ENCODE measurements at regions not wholly inside any gene's neighbourhood (a gene's known extent, or its start where the extent isn't known, plus 50 kb on each side); places are given as distances from the start of the nearest gene placed in this dataset.

DNA sequence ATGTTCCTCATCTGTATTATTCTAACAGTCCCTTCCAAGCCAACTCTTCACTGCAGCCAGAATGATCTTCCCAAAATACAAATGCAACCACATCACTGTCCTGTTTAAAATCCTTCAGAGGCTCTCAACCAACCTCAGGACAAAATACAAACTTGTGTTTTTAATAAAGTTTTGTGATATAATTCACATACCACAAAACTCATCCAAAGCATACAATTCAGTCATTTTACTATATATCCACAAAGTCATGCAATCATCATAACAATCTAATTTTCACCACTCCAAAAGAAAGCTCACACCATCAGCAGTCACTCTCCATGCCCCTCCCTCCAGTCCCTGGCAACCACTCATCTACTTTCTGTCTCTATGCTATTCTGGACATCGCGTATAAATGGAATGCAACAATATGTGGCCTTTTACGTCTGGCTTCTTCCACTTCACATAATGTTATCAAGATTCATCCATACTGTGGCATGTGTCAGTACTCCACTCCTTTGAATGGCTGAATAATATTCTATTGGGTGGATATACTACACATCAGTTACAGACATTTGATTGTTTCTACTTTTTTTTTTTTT lies 81.7 kb upstream of the DOCK9 start:
- Mint-ChIP-seq H3K4me3 (no peak overlapping the region), H3K36me3 (peaks cover 8% of the 10 kb centered on the region), H3K4me1 (peaks cover 14% of the 10 kb centered on the region), H3K27ac (no peak overlapping the region), H3K9me3 (no peaks in the 10 kb centered on the region), H3K27me3 (peaks cover 2% of the 10 kb centered on the region)
- ATAC-seq (ENCODE audit: low read depth) (no peak), DNase-seq (ENCODE audit: low spot score in 2 of 2) (no peak)

- Mint-ChIP-seq H3K4me1 (peaks cover 19% of the 10 kb centered on the region), H3K4me3 (no peak overlapping the region), H3K27ac (no peak overlapping the region), H3K36me3 (peaks cover 12% of the 10 kb centered on the region), H3K27me3 (no peaks in the 10 kb centered on the region), H3K9me3 (no peaks in the 10 kb centered on the region)
- ATAC-seq (ENCODE audit: low read depth) (no peak), DNase-seq (ENCODE audit: low spot score in 2 of 2) (no peak)
Measured at GRCh38 chr13:99061411-99061810, 83.5 kb upstream of the DOCK9 start.

GRCh38 chr13:99062593-99062992 lies 84.7 kb upstream of the DOCK9 start:
- Mint-ChIP-seq H3K4me3 (no peak overlapping the region), H3K4me1 (peaks cover 26% of the 10 kb centered on the region), H3K36me3 (peaks cover 12% of the 10 kb centered on the region), H3K9me3 (no peaks in the 10 kb centered on the region), H3K27me3 (no peaks in the 10 kb centered on the region), H3K27ac (no peak overlapping the region)
- ATAC-seq (ENCODE audit: low read depth) = no peak
- no peak for DNase-seq (ENCODE audit: low spot score in 2 of 2)

DNA sequence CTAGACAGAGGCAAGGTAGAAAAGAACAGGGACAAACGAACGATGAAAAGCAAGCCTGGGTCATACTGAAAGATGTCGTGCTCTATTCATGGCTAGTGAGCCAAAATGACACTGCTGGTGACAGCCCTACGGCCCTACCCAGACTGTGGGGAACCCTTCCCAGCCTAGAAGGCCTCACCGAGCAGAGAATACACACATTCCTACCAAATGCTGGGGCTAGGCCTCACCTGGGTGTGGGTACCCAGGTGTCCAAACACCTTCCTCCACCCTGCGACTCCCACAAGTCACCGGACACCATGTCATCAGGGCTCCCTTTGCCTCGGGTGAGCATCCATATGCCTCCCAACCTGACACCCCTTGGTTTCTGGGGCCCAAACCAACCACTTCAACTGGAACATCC lies 85.3 kb upstream of the DOCK9 start:
- no peak for DNase-seq (ENCODE audit: low spot score in 2 of 2)
- no peak overlapping the region for H3K27ac Mint-ChIP-seq
- peaks cover 14% of the 10 kb centered on the region for H3K36me3 Mint-ChIP-seq
- no peaks in the 10 kb centered on the region for H3K27me3 Mint-ChIP-seq
- H3K9me3 Mint-ChIP-seq = no peaks in the 10 kb centered on the region
- ATAC-seq (ENCODE audit: low read depth) = no peak
- H3K4me3 Mint-ChIP-seq = no peak overlapping the region
- H3K4me1 Mint-ChIP-seq = peaks cover 26% of the 10 kb centered on the region

DNA sequence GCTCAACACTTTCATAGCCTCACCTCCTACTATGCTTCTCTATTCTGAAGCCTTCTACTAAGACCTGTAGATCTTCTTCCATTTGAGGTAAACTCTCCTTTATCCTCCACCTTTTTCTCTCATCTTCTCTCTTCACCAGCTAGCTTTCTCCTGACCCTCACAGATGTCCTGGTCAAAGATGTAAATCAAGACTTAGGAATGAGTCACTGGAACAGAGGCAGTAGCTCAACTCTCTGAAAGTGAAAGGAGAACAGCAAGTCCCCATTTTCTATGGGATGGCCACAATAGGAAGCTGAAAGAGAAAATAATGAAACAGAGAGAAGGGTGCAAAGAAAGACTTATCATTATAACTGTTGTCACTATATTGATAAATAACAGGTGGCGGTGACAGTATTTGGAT lies 86.1 kb upstream of the DOCK9 start:
- no peaks in the 10 kb centered on the region for H3K9me3 Mint-ChIP-seq
- DNase-seq (ENCODE audit: low spot score in 2 of 2) (no peak), ATAC-seq (ENCODE audit: low read depth) (no peak)
- H3K27me3 Mint-ChIP-seq = no peaks in the 10 kb centered on the region
- no peak overlapping the region for H3K4me3 Mint-ChIP-seq
- H3K4me1 Mint-ChIP-seq = peaks cover 24% of the 10 kb centered on the region
- no peak overlapping the region for H3K27ac Mint-ChIP-seq
- peaks cover 14% of the 10 kb centered on the region for H3K36me3 Mint-ChIP-seq

DNA sequence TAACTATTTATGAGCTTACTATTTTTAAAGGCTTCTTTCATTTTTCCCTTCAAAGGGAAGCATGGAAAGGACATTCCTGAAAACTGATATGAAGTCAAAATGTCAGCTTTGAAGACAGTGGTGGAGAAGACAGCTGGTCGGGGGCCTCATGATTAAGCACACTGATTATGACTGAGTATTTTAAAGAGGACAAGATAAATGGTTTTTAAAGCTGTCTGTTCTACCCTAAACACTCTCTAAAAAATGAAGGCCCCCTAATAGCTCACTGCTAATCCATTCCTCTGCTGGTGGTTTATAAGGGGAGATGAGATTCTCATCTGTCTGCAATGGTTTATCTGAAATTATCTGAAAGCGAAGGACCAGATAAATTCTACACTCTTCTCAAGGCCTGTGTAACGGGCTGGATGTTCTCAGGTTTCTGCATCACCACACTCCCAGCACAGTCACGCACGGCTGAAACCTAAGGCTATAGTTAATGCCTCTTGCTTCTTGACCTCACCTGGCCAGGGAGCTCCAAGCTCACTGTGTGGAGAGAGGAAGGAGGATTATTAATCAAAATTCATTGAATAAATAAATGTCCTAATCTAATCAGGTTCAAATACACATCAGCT lies 86.9 kb upstream of the DOCK9 start:
- Mint-ChIP-seq H3K4me3 (no peak overlapping the region), H3K27ac (no peak overlapping the region), H3K27me3 (no peaks in the 10 kb centered on the region), H3K9me3 (no peaks in the 10 kb centered on the region), H3K4me1 (peaks cover 20% of the 10 kb centered on the region), H3K36me3 (peaks cover 14% of the 10 kb centered on the region)
- ATAC-seq (ENCODE audit: low read depth) = no peak
- DNase-seq (ENCODE audit: low spot score in 2 of 2) = no peak

- Mint-ChIP-seq H3K9me3 (no peaks in the 10 kb centered on the region), H3K36me3 (peaks cover 14% of the 10 kb centered on the region), H3K4me3 (no peak overlapping the region), H3K4me1 (peaks cover 20% of the 10 kb centered on the region), H3K27ac (no peak overlapping the region), H3K27me3 (no peaks in the 10 kb centered on the region)
- ATAC-seq (ENCODE audit: low read depth) (no peak), DNase-seq (ENCODE audit: low spot score in 2 of 2) (no peak)
Measured at GRCh38 chr13:99065235-99066015, 87.6 kb upstream of the DOCK9 start.

DNA sequence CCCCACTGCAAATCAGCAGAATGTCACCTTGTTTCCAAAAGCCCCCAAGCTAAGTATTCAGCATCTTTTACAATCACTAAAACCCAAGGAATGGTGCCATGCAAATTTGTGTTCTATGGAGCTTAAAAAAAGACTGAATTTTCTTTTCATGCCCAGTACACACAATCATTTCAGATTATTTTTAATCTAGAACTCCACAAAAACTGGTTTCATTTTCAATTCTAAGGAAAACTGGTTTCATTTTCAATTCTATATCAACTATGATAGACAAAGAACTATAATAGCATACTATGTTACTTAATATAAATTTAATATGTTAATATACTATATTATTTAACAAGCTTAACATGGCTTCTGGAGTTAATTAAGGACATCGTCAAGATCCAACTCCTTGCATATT lies 88.4 kb upstream of the DOCK9 start:
- no peak overlapping the region for H3K27ac Mint-ChIP-seq
- peaks cover 20% of the 10 kb centered on the region for H3K4me1 Mint-ChIP-seq
- H3K4me3 Mint-ChIP-seq = peak overlapping the region; percentile 9
- peak; percentile 35 for ATAC-seq (ENCODE audit: low read depth)
- no peak for DNase-seq (ENCODE audit: low spot score in 2 of 2)
- no peaks in the 10 kb centered on the region for H3K9me3 Mint-ChIP-seq
- peaks cover 15% of the 10 kb centered on the region for H3K36me3 Mint-ChIP-seq
- H3K27me3 Mint-ChIP-seq = no peaks in the 10 kb centered on the region

GRCh38 chr13:99067159-99067985 lies 89.5 kb upstream of the DOCK9 start:
- Mint-ChIP-seq H3K27me3 (no peaks in the 10 kb centered on the region), H3K4me1 (peaks cover 20% of the 10 kb centered on the region), H3K4me3 (no peak overlapping the region), H3K36me3 (peaks cover 18% of the 10 kb centered on the region), H3K9me3 (no peaks in the 10 kb centered on the region), H3K27ac (no peak overlapping the region)
- ATAC-seq (ENCODE audit: low read depth) = no peak
- no peak for DNase-seq (ENCODE audit: low spot score in 2 of 2)

- H3K4me3 Mint-ChIP-seq = no peak overlapping the region
- no peaks in the 10 kb centered on the region for H3K27me3 Mint-ChIP-seq
- H3K36me3 Mint-ChIP-seq = peaks cover 19% of the 10 kb centered on the region
- no peak overlapping the region for H3K27ac Mint-ChIP-seq
- ATAC-seq (ENCODE audit: low read depth) = no peak
- no peak for DNase-seq (ENCODE audit: low spot score in 2 of 2)
- H3K4me1 Mint-ChIP-seq = peaks cover 10% of the 10 kb centered on the region
- peaks cover 4% of the 10 kb centered on the region for H3K9me3 Mint-ChIP-seq
Measured at GRCh38 chr13:99071211-99071610, 93.3 kb upstream of the DOCK9 start.

- H3K27me3 Mint-ChIP-seq = no peaks in the 10 kb centered on the region
- DNase-seq (ENCODE audit: low spot score in 2 of 2) (no peak), ATAC-seq (ENCODE audit: low read depth) (no peak)
- H3K4me3 Mint-ChIP-seq = no peak overlapping the region
- H3K9me3 Mint-ChIP-seq = peaks cover 4% of the 10 kb centered on the region
- peaks cover 12% of the 10 kb centered on the region for H3K4me1 Mint-ChIP-seq
- peaks cover 19% of the 10 kb centered on the region for H3K36me3 Mint-ChIP-seq
- H3K27ac Mint-ChIP-seq = no peak overlapping the region
Measured at GRCh38 chr13:99071666-99072065, 93.8 kb upstream of the DOCK9 start.

DNA sequence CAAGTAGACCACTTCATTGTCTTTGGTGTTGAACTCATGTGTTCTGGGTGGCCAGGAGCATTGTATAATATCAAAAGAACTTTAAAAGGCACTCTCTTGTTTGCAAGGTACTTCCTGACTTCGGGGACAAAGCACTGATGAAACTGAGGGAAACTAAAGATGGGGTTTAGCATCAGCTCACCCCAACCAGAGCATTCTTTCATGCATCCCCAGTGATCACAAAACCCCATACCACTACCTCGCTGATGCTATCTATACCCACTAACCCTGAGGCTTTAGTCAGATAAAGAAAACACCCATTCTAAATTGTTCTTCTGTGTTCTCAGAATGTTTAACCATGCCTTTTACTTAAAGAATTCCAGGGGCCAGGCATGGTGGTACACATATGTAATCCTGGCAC lies 94.5 kb upstream of the DOCK9 start:
- Mint-ChIP-seq H3K36me3 (peaks cover 21% of the 10 kb centered on the region), H3K4me1 (peaks cover 8% of the 10 kb centered on the region), H3K27me3 (no peaks in the 10 kb centered on the region), H3K9me3 (peaks cover 5% of the 10 kb centered on the region), H3K27ac (no peak overlapping the region), H3K4me3 (no peak overlapping the region)
- ATAC-seq (ENCODE audit: low read depth) (no peak), DNase-seq (ENCODE audit: low spot score in 2 of 2) (no peak)

GRCh38 chr13:99072941-99073340 lies 95.1 kb upstream of the DOCK9 start:
- H3K27me3 Mint-ChIP-seq = no peaks in the 10 kb centered on the region
- no peak overlapping the region for H3K4me3 Mint-ChIP-seq
- DNase-seq (ENCODE audit: low spot score in 2 of 2) = no peak
- H3K9me3 Mint-ChIP-seq = peaks cover 5% of the 10 kb centered on the region
- no peak for ATAC-seq (ENCODE audit: low read depth)
- peaks cover 9% of the 10 kb centered on the region for H3K4me1 Mint-ChIP-seq
- peaks cover 19% of the 10 kb centered on the region for H3K36me3 Mint-ChIP-seq
- H3K27ac Mint-ChIP-seq = no peak overlapping the region

DNA sequence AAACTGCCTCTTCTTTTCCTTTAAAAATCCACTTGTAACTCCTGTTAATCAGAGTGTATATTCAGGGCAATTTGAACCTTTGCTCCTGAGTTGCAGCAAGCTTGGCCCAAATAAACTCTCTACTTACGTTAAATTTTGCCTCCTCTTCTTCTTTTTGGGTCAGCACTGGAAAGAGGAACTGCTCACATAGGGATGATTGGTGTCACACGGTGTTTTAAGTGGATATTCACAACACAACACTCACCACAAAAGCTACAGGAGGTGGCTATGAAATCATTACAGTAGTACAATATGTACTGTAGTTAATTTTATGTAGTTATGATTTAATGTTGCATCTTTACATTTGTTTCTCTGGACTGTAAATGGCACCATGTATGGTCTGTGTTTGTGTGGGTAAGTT lies 96.8 kb upstream of the DOCK9 start:
- H3K4me3 Mint-ChIP-seq = no peak overlapping the region
- H3K27me3 Mint-ChIP-seq = no peaks in the 10 kb centered on the region
- DNase-seq (ENCODE audit: low spot score in 2 of 2) = no peak
- peaks cover 13% of the 10 kb centered on the region for H3K4me1 Mint-ChIP-seq
- H3K27ac Mint-ChIP-seq = no peak overlapping the region
- H3K36me3 Mint-ChIP-seq = peaks cover 19% of the 10 kb centered on the region
- peaks cover 5% of the 10 kb centered on the region for H3K9me3 Mint-ChIP-seq
- ATAC-seq (ENCODE audit: low read depth) = peak; percentile 31
